Retina (tissue), 1 donor: ENCODE measurements at regions not wholly inside any gene's neighbourhood (a gene's known extent, or its start where the extent isn't known, plus 50 kb on each side); places are given as distances from the start of the nearest gene placed in this dataset.

Experiments used
- DNase-seq: peaks from one replicate; pipeline ENCODE4 v3.0.0-alpha.2; 2016

GRCh38 chr3:194281766-194282165 is 69.4 kb downstream of the CPN2 start:
- DNase-seq, result no peak

- DNase-seq, result no peak
Observed at GRCh38 chr3:194282436-194283122, 68.5 kb downstream of the CPN2 start.

DNA sequence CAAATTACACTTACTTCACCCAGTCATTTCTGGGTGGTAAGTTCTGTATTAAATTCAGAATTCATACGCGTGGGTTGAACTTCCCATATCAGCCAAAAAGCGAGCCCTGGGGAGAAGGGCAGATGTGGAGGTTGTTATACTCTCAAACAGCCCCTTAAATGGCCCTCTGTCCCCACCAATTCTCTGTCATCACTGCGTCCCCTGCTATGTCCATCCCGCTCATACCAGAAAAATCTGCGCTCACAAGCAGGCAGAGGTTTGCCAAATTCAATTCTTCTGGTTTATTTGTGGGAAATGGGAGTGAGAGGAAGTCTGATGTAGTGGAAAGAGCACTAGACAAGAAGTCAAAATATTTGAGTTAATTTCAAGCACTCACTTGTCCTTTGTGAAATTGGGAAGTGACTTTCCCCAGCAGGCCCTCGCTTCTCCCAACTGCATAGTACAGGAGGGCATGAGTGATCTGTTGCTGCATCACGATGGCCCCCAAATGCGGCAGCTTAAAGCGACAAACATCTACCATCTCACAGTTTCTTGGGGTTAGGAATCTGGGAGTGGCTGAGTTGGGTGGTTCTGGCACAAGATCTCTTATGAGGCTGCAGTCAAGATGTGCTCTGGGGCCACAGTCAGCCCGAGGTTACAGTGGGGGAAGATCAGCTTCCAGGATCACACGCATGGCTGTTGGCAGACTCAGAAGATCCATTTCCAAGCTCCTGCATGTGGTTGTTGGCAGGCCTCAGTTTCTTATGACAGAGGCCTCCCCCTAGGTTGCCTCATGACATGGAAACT is 67.7 kb downstream of the CPN2 start:
- no peak for DNase-seq

- DNase-seq, result no peak
Observed at GRCh38 chr3:194284351-194284750, 66.8 kb downstream of the CPN2 start.

DNA sequence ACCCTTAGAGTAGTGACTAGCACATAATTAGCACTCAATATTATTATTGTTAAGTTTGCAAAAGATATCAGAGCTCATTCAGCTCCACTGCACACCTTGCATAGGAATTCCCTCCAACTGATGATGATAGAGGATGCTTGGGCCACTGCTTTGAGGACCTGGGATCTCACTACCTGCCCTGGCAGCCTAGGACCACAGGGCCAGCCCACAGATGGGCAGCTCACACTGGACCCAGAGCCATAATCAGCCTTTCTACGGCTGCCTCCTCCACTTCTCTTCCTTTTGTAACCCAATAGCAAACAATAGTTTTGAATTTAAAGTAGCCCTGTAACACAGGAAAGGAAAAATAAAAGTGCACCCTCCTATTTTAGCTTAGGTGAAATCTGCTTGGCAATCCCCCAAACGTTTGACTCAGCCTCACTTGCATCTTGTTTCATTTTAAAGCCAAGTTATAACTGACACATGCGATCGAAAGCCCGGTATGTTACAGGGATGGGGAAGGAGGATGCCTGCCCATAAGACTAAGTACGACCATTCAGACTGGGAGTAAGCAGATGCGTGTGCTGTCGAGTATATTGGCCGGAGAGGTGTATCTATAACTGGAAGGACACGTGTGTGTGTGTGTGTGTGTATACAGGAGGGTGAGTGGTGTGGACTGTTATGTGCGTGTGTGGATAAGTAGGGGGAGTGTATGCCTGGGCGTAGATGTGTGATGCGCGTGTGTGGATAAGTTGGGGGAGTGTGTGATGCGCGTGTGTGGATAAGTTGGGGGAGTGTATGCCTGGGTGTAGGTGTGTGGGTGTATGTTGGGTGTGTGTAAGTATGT is 65.9 kb downstream of the CPN2 start:
- no peak for DNase-seq

- DNase-seq, result no peak
Observed at GRCh38 chr3:194285850-194286197, 65.3 kb downstream of the CPN2 start.

DNA sequence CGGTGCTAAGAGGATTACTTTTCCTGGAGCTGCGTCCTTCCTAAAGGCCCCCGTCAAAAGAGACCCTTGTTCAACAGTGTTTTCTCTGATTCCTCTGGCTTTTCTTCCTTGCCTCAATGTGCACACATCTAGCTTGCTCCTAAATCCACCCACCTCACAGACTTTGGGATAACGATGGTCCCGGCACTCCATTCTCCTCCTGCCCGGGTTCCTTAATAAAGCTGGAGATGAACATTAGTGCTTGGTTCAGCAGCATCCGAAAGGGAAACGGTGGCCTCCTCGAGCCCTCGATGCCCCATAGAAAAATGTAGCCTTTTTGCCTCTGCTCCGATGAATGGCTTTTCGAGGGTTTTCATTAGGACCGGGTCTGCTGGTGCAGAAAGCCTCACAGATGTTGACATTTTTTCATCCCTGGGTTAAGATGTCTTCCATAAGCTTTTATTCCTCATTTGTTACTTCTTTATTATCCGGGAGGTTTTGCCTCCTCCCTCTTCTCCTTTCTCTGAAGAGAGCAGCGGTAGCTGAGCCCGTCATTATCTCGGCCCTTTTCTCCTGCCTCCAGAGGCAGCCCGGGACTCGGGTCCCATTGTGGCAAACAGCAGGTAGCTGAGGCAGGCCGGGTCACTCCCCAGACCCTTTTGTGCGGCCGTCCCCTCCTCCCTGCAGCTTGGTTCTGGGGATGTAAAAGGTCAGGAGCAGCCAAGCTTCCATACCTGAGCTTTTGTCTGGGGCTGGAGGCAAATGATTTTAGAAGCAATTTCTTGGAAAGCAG is 64.6 kb downstream of the CPN2 start:
- peak; percentile 78 for DNase-seq

GRCh38 chr3:194287374-194287773 is 63.8 kb downstream of the CPN2 start:
- no peak for DNase-seq

GRCh38 chr3:194287977-194288706 is 63.0 kb downstream of the CPN2 start:
- no peak for DNase-seq
